ENCODE measurements at regions not wholly inside any gene's neighbourhood (a gene's known extent, or its start where the extent isn't known, plus 50 kb on each side); places are given as distances from the start of the nearest gene placed in this dataset.

- peaks cover 0 to under 1% (median 0%) of the 10 kb centered on the region in 3 donors for H3K27me3 ChIP-seq (ENCODE audit: insufficient read depth in 3 of 3, low read length in 2 of 3)
- H3K36me3 ChIP-seq (ENCODE audit: insufficient read depth in 1 of 2, low read depth in 1 of 2) = no peaks in the 10 kb centered on the region
- H3K9me3 ChIP-seq = no peaks in the 10 kb centered on the region
- DNase-seq (no peak), ATAC-seq (no peak)
- no peak overlapping the region for H3K27ac ChIP-seq
- no peak for TF ChIP-seq CTCF (IDR thresholded peaks at IDR 0.05)
- no peak overlapping the region for H3K4me3 ChIP-seq
- WGBS, 3 donors = 43 to 50% (median 47%) methylated on average over 2 of the region's 2 CpGs
- no peaks in the 10 kb centered on the region for H3K4me1 ChIP-seq
- intact Hi-C loops (cut with DNase I) = no loop called here
Observed at GRCh38 chr10:3000048-3000447, 67.3 kb upstream of the PFKP start.

- DNase-seq = no peak
- TF ChIP-seq CTCF (IDR thresholded peaks at IDR 0.05) = no peak
- no peaks in the 10 kb centered on the region for H3K36me3 ChIP-seq (ENCODE audit: insufficient read depth in 1 of 2, low read depth in 1 of 2)
- H3K9me3 ChIP-seq = no peaks in the 10 kb centered on the region
- no peak overlapping the region for H3K4me3 ChIP-seq
- H3K4me1 ChIP-seq = no peaks in the 10 kb centered on the region
- no peak overlapping the region for H3K27ac ChIP-seq
- ATAC-seq = no peak
- intact Hi-C loops (cut with DNase I) = no loop called here
- H3K27me3 ChIP-seq (ENCODE audit: insufficient read depth in 3 of 3, low read length in 2 of 3) = peaks cover 1 to 3% (median 3%) of the 10 kb centered on the region in 3 donors
- WGBS, 3 donors = 62 to 68% (median 64%) methylated on average over 7 of the region's 7 CpGs
Observed at GRCh38 chr10:2994221-2994961, 73.0 kb upstream of the PFKP start.

DNA sequence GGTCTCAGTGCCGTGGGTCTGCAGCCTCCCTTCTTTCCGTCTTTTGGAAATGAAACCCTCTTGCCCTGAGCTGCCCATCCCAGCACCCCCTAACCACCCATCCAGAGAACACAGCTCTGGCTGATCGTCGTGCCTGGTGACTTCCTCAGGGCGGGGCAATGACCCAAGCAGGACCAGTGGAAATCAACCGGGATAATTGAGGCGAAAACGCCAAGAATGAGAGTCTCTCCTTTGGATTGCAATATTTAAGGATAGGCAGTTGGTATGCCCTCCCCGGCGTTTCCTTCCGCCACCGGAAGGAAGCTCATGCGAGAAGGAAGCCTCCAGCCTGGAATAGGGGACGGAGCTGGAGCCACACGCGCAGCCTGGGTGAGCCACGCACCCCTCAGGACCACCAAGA, 73.7 kb upstream of the PFKP start:
- H3K9me3 ChIP-seq = no peaks in the 10 kb centered on the region
- DNase-seq (no peak), ATAC-seq (no peak)
- H3K27ac ChIP-seq = no peak overlapping the region
- H3K36me3 ChIP-seq (ENCODE audit: insufficient read depth in 1 of 2, low read depth in 1 of 2) = no peaks in the 10 kb centered on the region
- peaks cover 3 to 6% (median 3%) of the 10 kb centered on the region in 3 donors for H3K27me3 ChIP-seq (ENCODE audit: insufficient read depth in 3 of 3, low read length in 2 of 3)
- 80 to 86% (median 85%) methylated on average over 17 of the region's 17 CpGs for WGBS, 3 donors
- no peaks in the 10 kb centered on the region for H3K4me1 ChIP-seq
- TF ChIP-seq CTCF (IDR thresholded peaks at IDR 0.05) = no peak
- H3K4me3 ChIP-seq = no peak overlapping the region
- intact Hi-C loops (cut with DNase I) = no loop called here

DNA sequence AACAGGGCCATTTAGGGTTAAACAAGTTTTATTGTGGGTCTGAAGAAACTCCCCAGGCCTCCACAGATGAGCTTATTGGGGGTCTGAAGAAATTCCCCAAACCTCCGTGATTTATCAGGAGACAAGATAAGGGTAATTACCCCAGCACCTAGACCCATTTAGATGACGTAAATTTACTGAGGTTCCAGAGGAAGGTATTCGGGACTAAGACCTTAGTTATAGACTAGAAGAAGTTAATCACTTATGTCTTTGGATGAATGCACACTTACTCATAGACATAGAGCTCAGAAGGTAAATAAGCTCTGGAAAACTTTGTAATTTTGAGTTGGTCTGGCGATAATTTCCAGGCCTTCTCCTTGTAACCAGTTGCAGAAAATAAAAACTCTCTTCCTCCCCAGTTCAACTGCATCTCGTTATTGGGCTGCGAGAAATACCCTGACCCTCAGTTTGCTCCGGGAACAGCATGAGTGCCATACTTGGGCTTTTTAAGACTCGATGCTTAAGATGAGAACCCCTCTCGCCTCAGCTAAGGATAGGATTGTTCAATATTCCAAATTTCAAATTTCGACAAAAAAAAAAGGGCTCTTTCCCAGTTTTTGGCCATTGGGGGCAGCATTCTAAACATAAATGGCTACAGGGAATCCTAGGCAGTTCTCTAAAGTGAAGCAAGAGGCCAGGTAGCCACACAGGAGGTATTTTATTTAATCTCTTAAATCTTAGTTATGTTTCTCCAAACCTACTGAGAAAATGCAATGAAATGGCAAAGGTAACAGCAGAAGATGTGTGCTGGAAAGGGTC, 74.7 kb upstream of the PFKP start:
- no peak for TF ChIP-seq CTCF (IDR thresholded peaks at IDR 0.05)
- H3K36me3 ChIP-seq (ENCODE audit: insufficient read depth in 1 of 2, low read depth in 1 of 2) = no peaks in the 10 kb centered on the region
- ATAC-seq (no peak), DNase-seq (no peak)
- no peak overlapping the region for H3K27ac ChIP-seq
- intact Hi-C loops (cut with DNase I) = no loop called here
- no peaks in the 10 kb centered on the region for H3K9me3 ChIP-seq
- H3K4me3 ChIP-seq = no peak overlapping the region
- no peaks in the 10 kb centered on the region for H3K4me1 ChIP-seq
- H3K27me3 ChIP-seq (ENCODE audit: insufficient read depth in 3 of 3, low read length in 2 of 3) = peaks cover 3 to 9% (median 3%) of the 10 kb centered on the region in 3 donors
- 71 to 75% (median 74%) methylated on average over 10 of the region's 10 CpGs for WGBS, 3 donors
